MM.1S (cell line): ENCODE measurements at regions not wholly inside any gene's neighbourhood (a gene's known extent, or its start where the extent isn't known, plus 50 kb on each side); places are given as distances from the start of the nearest gene placed in this dataset.

ENCODE experiments used
- EZH2 ChIP-seq: fragments of 300-600 bp; sonication (generic); optimal IDR thresholded peaks from 2 replicates; pipeline ENCODE3; 2017; ENCODE audit warnings: low read depth, mild to moderate bottlenecking, antibody characterized with exemption, low read length, mixed read lengths
- EZH2phosphoT487 ChIP-seq: fragments of 300-600 bp; sonication (generic); IDR thresholded peaks from 2 replicates; pipeline ENCODE4 v1.6.1; 2018; ENCODE audit warnings: antibody characterized with exemption, low read length
- TF ChIP-seq, protein P1 (sequence below): fragments of 300-600 bp; sonication (generic); IDR thresholded peaks from 2 replicates; pipeline ENCODE4 v1.5.1; 2016; ENCODE audit warnings: antibody characterized with exemption, low read length, mixed read lengths

DNA sequence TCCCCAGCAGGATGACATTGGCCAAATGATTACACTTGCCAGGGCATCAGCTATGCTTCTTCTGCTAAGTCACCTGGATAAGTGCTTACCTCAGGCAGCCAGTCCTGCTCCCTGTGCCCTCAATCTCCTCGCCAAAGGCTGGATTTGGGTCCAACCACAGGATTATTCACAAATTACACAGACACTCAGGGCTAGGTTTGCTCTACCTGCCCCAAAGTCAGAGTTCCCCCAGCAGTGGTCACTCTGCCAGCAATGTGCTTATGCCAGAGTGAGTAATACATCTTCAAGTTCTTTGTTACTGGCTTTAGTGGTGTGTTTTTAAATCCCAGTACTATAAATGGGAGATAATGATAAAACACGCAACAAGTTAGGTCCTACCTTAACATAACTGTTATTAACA, 189.7 kb upstream of the SEMA3D start:
- TF ChIP-seq, protein P1, sequence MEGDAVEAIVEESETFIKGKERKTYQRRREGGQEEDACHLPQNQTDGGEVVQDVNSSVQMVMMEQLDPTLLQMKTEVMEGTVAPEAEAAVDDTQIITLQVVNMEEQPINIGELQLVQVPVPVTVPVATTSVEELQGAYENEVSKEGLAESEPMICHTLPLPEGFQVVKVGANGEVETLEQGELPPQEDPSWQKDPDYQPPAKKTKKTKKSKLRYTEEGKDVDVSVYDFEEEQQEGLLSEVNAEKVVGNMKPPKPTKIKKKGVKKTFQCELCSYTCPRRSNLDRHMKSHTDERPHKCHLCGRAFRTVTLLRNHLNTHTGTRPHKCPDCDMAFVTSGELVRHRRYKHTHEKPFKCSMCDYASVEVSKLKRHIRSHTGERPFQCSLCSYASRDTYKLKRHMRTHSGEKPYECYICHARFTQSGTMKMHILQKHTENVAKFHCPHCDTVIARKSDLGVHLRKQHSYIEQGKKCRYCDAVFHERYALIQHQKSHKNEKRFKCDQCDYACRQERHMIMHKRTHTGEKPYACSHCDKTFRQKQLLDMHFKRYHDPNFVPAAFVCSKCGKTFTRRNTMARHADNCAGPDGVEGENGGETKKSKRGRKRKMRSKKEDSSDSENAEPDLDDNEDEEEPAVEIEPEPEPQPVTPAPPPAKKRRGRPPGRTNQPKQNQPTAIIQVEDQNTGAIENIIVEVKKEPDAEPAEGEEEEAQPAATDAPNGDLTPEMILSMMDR = no peak
- TF ChIP-seq EZH2phosphoT487 (no peak), EZH2 (no peak)
